G401 (cell line): ENCODE measurements at regions not wholly inside any gene's neighbourhood (a gene's known extent, or its start where the extent isn't known, plus 50 kb on each side); places are given as distances from the start of the nearest gene placed in this dataset.
"Not testable (repeated sequence)": the region's sequence is repeated elsewhere in the genome, so short reads cannot be mapped to it uniquely, and the experiment has no call there.

ENCODE experiments used
- DNase-seq: peaks from one replicate; pipeline ENCODE4 v3.0.0-alpha.2; 2015; ENCODE audit warnings: low spot score
- in situ Hi-C: cut with HindIII; loops from 2 replicates; pipeline ENCODE4 v1.10.0; 2016; ENCODE audit warnings: low sequenced_read_pairs, mixed read lengths

GRCh38 chr4:129788486-129788885 is 692.5 kb downstream of the C4orf33 start:
- in situ Hi-C loops, result no loop called here
- DNase-seq, result peak; percentile 32

- in situ Hi-C loops, result no loop called here
Measured at GRCh38 chr4:129804461-129804981, 708.6 kb downstream of the C4orf33 start.

GRCh38 chr4:129806986-129807385 is 711.0 kb downstream of the C4orf33 start:
- in situ Hi-C loops, result no loop called here
- no peak for DNase-seq

More at GRCh38 chr4:129804461-129804981, 708.6 kb downstream of the C4orf33 start:
- no peak for DNase-seq

GRCh38 chr4:129808242-129808641 is 712.3 kb downstream of the C4orf33 start:
- no peak for DNase-seq
- in situ Hi-C loops, result no loop called here

- in situ Hi-C loops, result no loop called here
- DNase-seq, result no peak
Measured at GRCh38 chr4:129821073-129821472, 725.1 kb downstream of the C4orf33 start.

GRCh38 chr4:129821963-129822362 is 726.0 kb downstream of the C4orf33 start:
- in situ Hi-C loops, result no loop called here
- DNase-seq, result no peak

GRCh38 chr4:129822701-129823100 is 726.7 kb downstream of the C4orf33 start:
- DNase-seq, result no peak
- in situ Hi-C loops, result no loop called here

GRCh38 chr4:129823105-129823504 is 727.2 kb downstream of the C4orf33 start:
- no peak for DNase-seq
- in situ Hi-C loops, result no loop called here

GRCh38 chr4:129829373-129829772 is 733.4 kb downstream of the C4orf33 start:
- in situ Hi-C loops, result no loop called here

GRCh38 chr4:129839687-129840086 is 743.7 kb downstream of the C4orf33 start:
- DNase-seq, result no peak
- in situ Hi-C loops, result no loop called here

More at GRCh38 chr4:129829373-129829772, 733.4 kb downstream of the C4orf33 start:
- no peak for DNase-seq

- DNase-seq, result no peak
- in situ Hi-C loops, result no loop called here
Measured at GRCh38 chr4:129842096-129842495, 746.1 kb downstream of the C4orf33 start.

- in situ Hi-C loops, result no loop called here
- no peak for DNase-seq
Measured at GRCh38 chr4:129852434-129852833, 756.5 kb downstream of the C4orf33 start.

- DNase-seq, in situ Hi-C loops: not testable (repeated sequence)
Measured at GRCh38 chr4:129853685-129854467, 757.9 kb downstream of the C4orf33 start.

- no peak for DNase-seq
- in situ Hi-C loops, result no loop called here
Measured at GRCh38 chr4:129862461-129862860, 766.5 kb downstream of the C4orf33 start.

- in situ Hi-C loops, result no loop called here
- DNase-seq, result no peak
Measured at GRCh38 chr4:129863206-129863605, 767.3 kb downstream of the C4orf33 start.

GRCh38 chr4:129883996-129884395 is 788.0 kb downstream of the C4orf33 start:
- DNase-seq, result no peak
- in situ Hi-C loops, result no loop called here

- no peak for DNase-seq
- in situ Hi-C loops, result no loop called here
Measured at GRCh38 chr4:129897111-129897510, 801.2 kb downstream of the C4orf33 start.

GRCh38 chr4:129899849-129900248 is 803.9 kb downstream of the C4orf33 start:
- DNase-seq, result no peak
- in situ Hi-C loops, result no loop called here

GRCh38 chr4:129900430-129900953 is 804.5 kb downstream of the C4orf33 start:
- in situ Hi-C loops, result no loop called here
- DNase-seq, result no peak

GRCh38 chr4:129901205-129901604 is 805.3 kb downstream of the C4orf33 start:
- in situ Hi-C loops, result no loop called here
- no peak for DNase-seq

- DNase-seq, result no peak
- in situ Hi-C loops, result no loop called here
Measured at GRCh38 chr4:129903861-129904260, 807.9 kb downstream of the C4orf33 start.
